ENCODE measurements at regions not wholly inside any gene's neighbourhood (a gene's known extent, or its start where the extent isn't known, plus 50 kb on each side); places are given as distances from the start of the nearest gene placed in this dataset.

- intact Hi-C loops (cut with DNase I): no loop called here
- no peak for DNase-seq (ENCODE audit: low spot score)
Observed at GRCh38 chr13:106117035-106117434, 418.4 kb downstream of the EFNB2 start.

- intact Hi-C loops (cut with DNase I): no loop called here
- DNase-seq (ENCODE audit: low spot score): no peak
Observed at GRCh38 chr13:106115081-106115480, 420.4 kb downstream of the EFNB2 start.

- DNase-seq (ENCODE audit: low spot score): no peak
- intact Hi-C loops (cut with DNase I): no loop called here
Observed at GRCh38 chr13:106113796-106114195, 421.7 kb downstream of the EFNB2 start.

- intact Hi-C loops (cut with DNase I): no loop called here
- DNase-seq (ENCODE audit: low spot score): no peak
Observed at GRCh38 chr13:106112191-106112590, 423.3 kb downstream of the EFNB2 start.

DNA sequence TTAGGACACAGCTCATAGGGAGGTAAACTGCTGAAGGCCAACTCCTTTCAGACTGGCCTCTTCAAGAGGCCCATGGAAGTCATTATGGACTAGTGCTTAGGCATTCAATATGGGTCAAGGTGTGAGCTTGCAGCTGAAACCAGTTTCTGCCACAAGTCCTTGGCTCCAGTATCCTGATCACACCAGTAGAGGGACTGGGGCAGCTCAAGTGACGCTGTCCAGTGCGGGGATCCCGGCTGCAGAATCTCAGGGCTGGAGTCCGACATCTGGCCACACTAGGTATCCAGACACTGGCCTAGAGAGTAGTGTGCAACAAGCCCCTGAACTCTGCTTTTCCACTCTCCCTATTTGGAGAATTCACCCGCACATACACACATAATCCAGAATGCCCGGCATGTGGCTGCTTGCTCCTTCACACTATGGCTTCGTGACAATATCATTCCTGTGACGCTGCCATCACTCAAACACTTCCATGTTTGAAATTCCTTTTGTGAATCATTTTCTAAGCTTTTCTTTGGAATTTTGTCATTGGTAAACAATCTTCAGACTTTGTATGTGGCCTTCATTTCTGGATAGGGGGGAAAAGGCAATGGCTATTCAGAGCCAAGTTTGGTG is 425.1 kb downstream of the EFNB2 start:
- intact Hi-C loops (cut with DNase I): no loop called here
- DNase-seq (ENCODE audit: low spot score): no peak

GRCh38 chr13:106109391-106109791 is 426.1 kb downstream of the EFNB2 start:
- DNase-seq (ENCODE audit: low spot score): no peak
- intact Hi-C loops (cut with DNase I): no loop called here

- no peak for DNase-seq (ENCODE audit: low spot score)
- intact Hi-C loops (cut with DNase I): no loop called here
Observed at GRCh38 chr13:106108346-106108745, 427.1 kb downstream of the EFNB2 start.

DNA sequence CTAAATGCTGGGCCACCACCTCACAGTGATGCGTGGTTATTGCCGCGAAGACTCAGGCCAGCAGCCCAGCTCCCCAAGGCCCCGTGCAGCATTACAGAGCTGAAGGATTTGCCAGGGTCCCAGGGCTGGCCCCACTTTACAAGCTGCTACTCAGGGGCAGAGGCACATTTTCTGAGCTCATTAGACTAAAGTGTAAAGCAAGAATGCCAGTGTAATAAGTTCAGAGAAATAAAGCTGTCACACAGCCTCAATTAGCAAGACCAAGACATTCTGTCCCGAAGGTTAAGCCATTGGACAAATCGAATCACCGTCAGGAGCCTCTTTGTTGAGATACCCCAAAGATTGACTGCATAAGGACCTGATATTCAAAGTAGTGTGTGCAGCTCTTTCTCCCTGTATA is 428.4 kb downstream of the EFNB2 start:
- intact Hi-C loops (cut with DNase I): no loop called here
- DNase-seq (ENCODE audit: low spot score): no peak

GRCh38 chr13:106105153-106105552 is 430.3 kb downstream of the EFNB2 start:
- no peak for DNase-seq (ENCODE audit: low spot score)
- intact Hi-C loops (cut with DNase I): no loop called here

GRCh38 chr13:106104281-106104901 is 431.1 kb downstream of the EFNB2 start:
- intact Hi-C loops (cut with DNase I): no loop called here
- no peak for DNase-seq (ENCODE audit: low spot score)

DNA sequence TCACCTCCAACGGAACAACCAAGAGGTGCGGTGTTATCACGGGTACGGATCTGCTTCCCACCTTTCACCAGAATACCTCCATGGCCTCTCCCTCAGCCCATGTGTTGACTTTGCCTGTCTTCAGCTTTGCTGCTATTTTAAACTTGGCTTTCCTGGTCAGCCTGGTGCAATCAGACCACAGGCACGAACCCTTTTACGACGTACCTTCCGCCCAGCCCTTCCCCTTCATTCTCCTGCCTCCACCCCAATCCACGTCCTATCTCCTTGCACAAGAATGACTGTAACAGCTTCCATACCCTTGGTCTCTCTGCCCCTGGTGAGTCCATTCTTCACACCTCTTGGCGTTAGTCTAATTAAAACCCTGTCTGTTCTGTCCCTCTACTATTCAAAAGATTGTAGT is 431.7 kb downstream of the EFNB2 start:
- intact Hi-C loops (cut with DNase I): no loop called here
- DNase-seq (ENCODE audit: low spot score): no peak

DNA sequence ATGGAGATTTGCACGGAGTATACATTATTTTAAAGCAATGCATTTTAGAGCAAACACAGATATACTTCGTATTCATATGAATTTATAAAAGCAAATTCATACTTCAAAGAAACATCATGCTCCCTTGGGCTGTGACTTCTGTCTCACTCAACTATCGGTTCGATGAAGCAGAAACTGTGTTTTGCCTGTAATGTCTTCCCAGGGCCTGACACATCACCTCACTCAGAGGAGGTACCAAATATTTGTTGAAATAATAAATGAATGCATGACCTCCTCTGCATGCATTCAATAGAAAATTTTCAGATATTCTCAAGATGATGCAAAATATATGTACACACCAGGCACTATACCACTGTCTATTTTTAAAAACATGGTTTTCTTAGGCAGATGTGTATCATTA is 432.7 kb downstream of the EFNB2 start:
- intact Hi-C loops (cut with DNase I): no loop called here
- no peak for DNase-seq (ENCODE audit: low spot score)

- intact Hi-C loops (cut with DNase I): no loop called here
- no peak for DNase-seq (ENCODE audit: low spot score)
Observed at GRCh38 chr13:106101201-106101600, 434.3 kb downstream of the EFNB2 start.

GRCh38 chr13:106100171-106100919 is 435.1 kb downstream of the EFNB2 start:
- intact Hi-C loops (cut with DNase I): no loop called here
- DNase-seq (ENCODE audit: low spot score): no peak

DNA sequence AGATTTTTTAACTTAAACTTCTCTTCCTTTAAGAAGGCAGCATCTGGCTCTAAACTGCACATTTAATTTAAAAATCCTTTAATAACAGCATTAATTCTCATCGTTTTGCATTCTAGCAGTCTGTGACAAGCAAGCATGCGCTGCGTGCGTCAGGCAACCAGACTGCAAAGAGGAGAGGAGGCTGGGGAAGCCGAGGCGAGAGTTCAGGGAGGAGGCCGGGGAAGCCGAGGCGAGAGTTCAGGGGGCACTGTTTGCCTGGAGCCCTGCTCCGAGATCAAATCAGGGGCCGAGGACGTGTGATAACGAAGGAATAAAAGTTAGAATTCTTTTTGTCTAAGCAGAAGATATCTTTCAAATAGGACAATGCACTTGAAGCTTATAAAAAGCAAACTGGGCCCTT is 435.7 kb downstream of the EFNB2 start:
- no peak for DNase-seq (ENCODE audit: low spot score)
- intact Hi-C loops (cut with DNase I): no loop called here

DNA sequence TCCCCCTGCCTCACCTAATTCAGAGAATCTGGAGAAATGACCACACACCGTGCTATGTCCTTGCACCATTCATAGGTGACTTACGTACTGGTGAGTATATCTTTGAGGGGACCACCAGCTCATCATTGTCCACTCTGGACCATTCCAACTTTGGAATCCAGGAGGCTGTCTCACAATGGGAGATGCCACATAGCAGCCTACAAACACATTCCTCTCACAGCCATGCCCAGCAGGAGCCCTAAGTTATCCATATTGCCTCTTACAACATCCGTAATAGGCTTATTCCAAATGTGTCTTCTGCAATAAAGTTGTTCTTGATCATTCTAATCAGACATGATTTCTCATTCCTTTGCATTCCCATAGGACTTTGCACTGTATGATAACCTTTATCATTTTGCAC is 436.7 kb downstream of the EFNB2 start:
- DNase-seq (ENCODE audit: low spot score): no peak
- intact Hi-C loops (cut with DNase I): no loop called here

GRCh38 chr13:106096661-106097092 is 438.8 kb downstream of the EFNB2 start:
- DNase-seq (ENCODE audit: low spot score): no peak
- intact Hi-C loops (cut with DNase I): no loop called here

DNA sequence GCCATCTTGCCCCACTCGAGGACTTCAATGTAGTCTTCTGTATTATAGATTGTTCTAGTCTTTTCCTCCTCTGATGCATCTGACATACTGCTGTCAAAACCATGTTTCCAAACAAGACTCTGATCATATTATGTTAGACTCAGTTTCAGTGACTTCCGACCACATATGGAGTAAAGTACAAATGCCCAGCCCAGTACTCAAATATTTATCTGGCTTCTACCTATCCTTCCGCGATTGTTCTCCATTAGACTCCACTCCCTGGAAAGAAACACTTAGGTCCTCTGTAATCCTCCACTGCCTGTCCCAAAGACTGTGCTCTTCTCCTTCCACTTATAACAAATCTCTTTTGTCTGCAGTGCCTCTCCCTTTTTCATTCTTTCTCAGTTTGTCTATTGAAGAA is 439.5 kb downstream of the EFNB2 start:
- DNase-seq (ENCODE audit: low spot score): no peak
- intact Hi-C loops (cut with DNase I): no loop called here

GRCh38 chr13:106095406-106095805 is 440.1 kb downstream of the EFNB2 start:
- no peak for DNase-seq (ENCODE audit: low spot score)
- intact Hi-C loops (cut with DNase I): no loop called here

GRCh38 chr13:106090001-106090400 is 445.5 kb downstream of the EFNB2 start:
- intact Hi-C loops (cut with DNase I): no loop called here
- no peak for DNase-seq (ENCODE audit: low spot score)

Data from cardiac septum (tissue), 1 donor.